SK-N-SH (cell line): ENCODE measurements at regions not wholly inside any gene's neighbourhood (a gene's known extent, or its start where the extent isn't known, plus 50 kb on each side); places are given as distances from the start of the nearest gene placed in this dataset.

ENCODE experiments used
- CHD2 ChIP-seq: fragments of 150-350 bp; IDR thresholded peaks from 2 replicates; pipeline ENCODE4 v1.6.1; 2018; ENCODE audit warnings: low read length; ENCODE audit not compliant: partially characterized antibody
- CTCF ChIP-seq: fragments of 200-600 bp; sonication (generic); IDR thresholded peaks from 2 replicates; pipeline ENCODE4 v1.6.1; 2017; ENCODE audit warnings: antibody characterized with exemption, mild to moderate bottlenecking, moderate library complexity
- ELF1 ChIP-seq: IDR thresholded peaks from 2 replicates; pipeline ENCODE4 v1.4.0; 2012
- EP300 ChIP-seq, 2 experiments: IDR thresholded peaks; 2 replicates each; pipeline versions ENCODE4 v1.4.0 to v1.6.1; 2012; ENCODE audit warnings: borderline replicate concordance in 1 of 2, low read depth in 1 of 2, low read length in 1 of 2
- FOXM1 ChIP-seq: IDR thresholded peaks from 2 replicates; pipeline ENCODE4 v1.4.0; 2012; ENCODE audit warnings: low read depth, mild to moderate bottlenecking
- PBX3 ChIP-seq: IDR thresholded peaks from 2 replicates; pipeline ENCODE4; 2012
- POLR2AphosphoS5 ChIP-seq: IDR thresholded peaks from 2 replicates; pipeline ENCODE4 v1.6.1; 2012; ENCODE audit warnings: low read depth, low read length
- RCOR1 ChIP-seq: fragments of 150-350 bp; IDR thresholded peaks from 2 replicates; pipeline ENCODE4 v1.6.1; 2017; ENCODE audit warnings: antibody characterized with exemption, low read length
- REST ChIP-seq: IDR thresholded peaks from 2 replicates; pipeline ENCODE4 v1.6.1; 2012; ENCODE audit warnings: mild to moderate bottlenecking, low read depth, low read length, moderate library complexity
- SIN3A ChIP-seq: IDR thresholded peaks from 2 replicates; pipeline ENCODE4 v1.6.1; 2012; ENCODE audit warnings: low read depth, mild to moderate bottlenecking, low read length, moderate library complexity, borderline replicate concordance
- YY1 ChIP-seq: IDR thresholded peaks from 2 replicates; pipeline ENCODE4 v1.4.0; 2012; ENCODE audit warnings: low read depth, mild to moderate bottlenecking

- TF ChIP-seq CTCF = no peak
- TF ChIP-seq RCOR1 = no peak
- no peak for TF ChIP-seq ELF1
- TF ChIP-seq YY1 = no peak
- no peak for TF ChIP-seq SIN3A
- no peak for TF ChIP-seq REST
- no peak for TF ChIP-seq PBX3
- no peak for TF ChIP-seq EP300 (IDR thresholded peaks at IDR 0.05; ENCODE audit: borderline replicate concordance in 1 of 2, low read depth in 1 of 2, low read length in 1 of 2)
- no peak for TF ChIP-seq POLR2AphosphoS5
- TF ChIP-seq CHD2 = no peak
- no peak for TF ChIP-seq FOXM1
Observed at GRCh38 chr12:114054982-114055381, 88.9 kb upstream of the RBM19 start.
